ENCODE measurements at regions not wholly inside any gene's neighbourhood (a gene's known extent, or its start where the extent isn't known, plus 50 kb on each side); places are given as distances from the start of the nearest gene placed in this dataset.

DNA sequence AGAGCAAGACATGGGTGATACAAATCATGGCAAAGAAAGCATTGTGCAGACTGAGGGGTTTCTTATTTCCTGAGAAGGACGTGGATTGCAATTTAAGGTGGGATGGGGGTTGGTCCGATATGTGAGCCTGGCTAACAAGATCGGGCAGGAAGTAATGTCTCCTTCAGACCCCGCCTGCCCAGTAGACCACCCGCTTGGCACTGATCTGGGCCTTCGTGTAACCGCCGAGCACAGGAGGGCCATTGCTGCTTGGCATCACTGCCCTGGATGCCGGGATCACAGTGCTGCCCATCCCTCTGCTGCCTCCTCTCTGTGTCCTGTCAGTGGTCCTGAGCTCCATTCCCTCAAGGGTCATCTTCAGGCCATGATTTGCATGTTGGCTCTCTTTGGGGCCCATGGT lies 214.6 kb upstream of the ZNF32 start:
- TF ChIP-seq POLR2AphosphoS5 (IDR thresholded peaks at IDR 0.05; ENCODE audit: low read depth, low read length) (no peak), REST (IDR thresholded peaks at IDR 0.05; ENCODE audit: insufficient read depth in 1 of 2, low read depth in 2 of 2, low read length in 1 of 2) (no peak)
- TF ChIP-seq, protein P1, sequence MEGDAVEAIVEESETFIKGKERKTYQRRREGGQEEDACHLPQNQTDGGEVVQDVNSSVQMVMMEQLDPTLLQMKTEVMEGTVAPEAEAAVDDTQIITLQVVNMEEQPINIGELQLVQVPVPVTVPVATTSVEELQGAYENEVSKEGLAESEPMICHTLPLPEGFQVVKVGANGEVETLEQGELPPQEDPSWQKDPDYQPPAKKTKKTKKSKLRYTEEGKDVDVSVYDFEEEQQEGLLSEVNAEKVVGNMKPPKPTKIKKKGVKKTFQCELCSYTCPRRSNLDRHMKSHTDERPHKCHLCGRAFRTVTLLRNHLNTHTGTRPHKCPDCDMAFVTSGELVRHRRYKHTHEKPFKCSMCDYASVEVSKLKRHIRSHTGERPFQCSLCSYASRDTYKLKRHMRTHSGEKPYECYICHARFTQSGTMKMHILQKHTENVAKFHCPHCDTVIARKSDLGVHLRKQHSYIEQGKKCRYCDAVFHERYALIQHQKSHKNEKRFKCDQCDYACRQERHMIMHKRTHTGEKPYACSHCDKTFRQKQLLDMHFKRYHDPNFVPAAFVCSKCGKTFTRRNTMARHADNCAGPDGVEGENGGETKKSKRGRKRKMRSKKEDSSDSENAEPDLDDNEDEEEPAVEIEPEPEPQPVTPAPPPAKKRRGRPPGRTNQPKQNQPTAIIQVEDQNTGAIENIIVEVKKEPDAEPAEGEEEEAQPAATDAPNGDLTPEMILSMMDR (IDR thresholded peaks at IDR 0.05), result no peak
